Gastrocnemius medialis (tissue), 4 donors: ENCODE measurements at regions not wholly inside any gene's neighbourhood (a gene's known extent, or its start where the extent isn't known, plus 50 kb on each side); places are given as distances from the start of the nearest gene placed in this dataset.
"Not testable (repeated sequence)": the region's sequence is repeated elsewhere in the genome, so short reads cannot be mapped to it uniquely, and the experiment has no call there.

Experiments
- ATAC-seq, 2 donors: fragments of 150-250 bp; one replicate each; pipeline ENCODE4 v1.9.1; 2016
- DNase-seq, 2 donors: peaks; one replicate each; pipeline ENCODE4 v3.0.0-alpha.2; 2019
- H3K27ac ChIP-seq, 4 donors: fragments of 200-600 bp; sonication (generic); 1 replicate in 1 of 4; 2 replicates in 3 of 4; pipeline ENCODE4 v1.5.1; 2016 to 2018; ENCODE audit warnings: mild to moderate bottlenecking in 2 of 4, moderate library complexity in 1 of 4
- H3K27me3 ChIP-seq, 3 donors: fragments of 200-600 bp; sonication (generic) in 2 of 3; 1 replicate in 1 of 3; 2 replicates in 2 of 3; pipeline versions ENCODE4 v1.5.1 to v1.6.0; 2016 to 2019; ENCODE audit warnings: mild to moderate bottlenecking in 1 of 3, moderate library complexity in 1 of 3
- H3K36me3 ChIP-seq, 2 donors: fragments of 200-600 bp; sonication (generic) in 1 of 2; one replicate each; pipeline ENCODE4 v1.5.1; 2017 to 2018
- H3K4me1 ChIP-seq, 2 donors: fragments of 200-600 bp; sonication (generic) in 1 of 2; one replicate each; pipeline ENCODE4 v1.5.1; 2016 to 2017; ENCODE audit warnings: mild to moderate bottlenecking in 2 of 2
- H3K4me3 ChIP-seq, 4 donors: fragments of 200-600 bp; sonication (generic) in 3 of 4; 1 replicate in 1 of 4; 2 replicates in 3 of 4; pipeline ENCODE4 v1.5.1; 2016 to 2019; ENCODE audit warnings: mild to moderate bottlenecking in 2 of 4
- H3K9me3 ChIP-seq, 3 donors: fragments of 200-600 bp; sonication (generic) in 2 of 3; 1 replicate in 1 of 3; 2 replicates in 2 of 3; pipeline ENCODE4 v1.5.1; 2016 to 2019
- CTCF ChIP-seq, 5 experiments: fragments of 450-650 bp in 3 of 5; fragments of 200-600 bp in 2 of 5; sonication (generic) in 2 of 5; IDR thresholded peaks in 4 of 5; conservative IDR thresholded peaks in 1 of 5; 1 replicate in 4 of 5; 2 replicates in 1 of 5; pipeline ENCODE4 v1.5.1; 2016 to 2019; ENCODE audit warnings: antibody characterized with exemption in 5 of 5, mild to moderate bottlenecking in 3 of 5, moderate library complexity in 3 of 5
- POLR2A ChIP-seq, 2 donors: fragments of 450-650 bp; IDR thresholded peaks; one replicate each; pipeline ENCODE4 v1.6.1; 2017; ENCODE audit warnings: antibody characterized with exemption in 2 of 2, mild to moderate bottlenecking in 2 of 2, moderate library complexity in 2 of 2
- in situ Hi-C, 4 donors: fragments of 200-750 bp; cut with MboI; loops; one replicate each; pipeline versions ENCODE4 v1.15.0 to v1.8.0; 2017; ENCODE audit warnings: low sequenced_read_pairs in 4 of 4
- intact Hi-C: fragments of 100-400 bp; cut with DNase I; formaldehyde crosslinking; loops from one replicate; pipeline ENCODE4 v1.15.1; 2023; ENCODE audit warnings: low total_unique reads

- Histone ChIP-seq H3K9me3 (no peaks in the 10 kb centered on the region), H3K36me3 (no peaks in the 10 kb centered on the region), H3K4me1 (peaks cover 0 to 7% of the 10 kb centered on the region in 2 donors), H3K27ac (no peak overlapping the region), H3K4me3 (no peak overlapping the region), H3K27me3 (no peaks in the 10 kb centered on the region)
- TF ChIP-seq POLR2A (IDR thresholded peaks at IDR 0.05) (no peak), CTCF (IDR thresholded peaks at IDR 0.05 in 4 of 5, conservative IDR thresholded peaks at IDR 0.05 in 1 of 5) (no peak)
- no peak for ATAC-seq
- intact Hi-C loops: no loop called here
- in situ Hi-C loops: no loop called here
- DNase-seq: no peak
Measured at GRCh38 chr6:22364306-22364705, 67.5 kb upstream of the PRL start.

- in situ Hi-C loops: no loop called here
- DNase-seq: no peak
- TF ChIP-seq POLR2A (IDR thresholded peaks at IDR 0.05): no peak
- TF ChIP-seq CTCF (IDR thresholded peaks at IDR 0.05 in 4 of 5, conservative IDR thresholded peaks at IDR 0.05 in 1 of 5): no peak
- H3K4me3 ChIP-seq: no peak overlapping the region
- H3K4me1 ChIP-seq: peaks cover 0 to 7% of the 10 kb centered on the region in 2 donors
- no peak overlapping the region for H3K27ac ChIP-seq
- no peaks in the 10 kb centered on the region for H3K27me3 ChIP-seq
- intact Hi-C loops: no loop called here
- H3K36me3 ChIP-seq: no peaks in the 10 kb centered on the region
- no peaks in the 10 kb centered on the region for H3K9me3 ChIP-seq
- ATAC-seq: no peak
Measured at GRCh38 chr6:22366214-22366613, 69.4 kb upstream of the PRL start.

DNA sequence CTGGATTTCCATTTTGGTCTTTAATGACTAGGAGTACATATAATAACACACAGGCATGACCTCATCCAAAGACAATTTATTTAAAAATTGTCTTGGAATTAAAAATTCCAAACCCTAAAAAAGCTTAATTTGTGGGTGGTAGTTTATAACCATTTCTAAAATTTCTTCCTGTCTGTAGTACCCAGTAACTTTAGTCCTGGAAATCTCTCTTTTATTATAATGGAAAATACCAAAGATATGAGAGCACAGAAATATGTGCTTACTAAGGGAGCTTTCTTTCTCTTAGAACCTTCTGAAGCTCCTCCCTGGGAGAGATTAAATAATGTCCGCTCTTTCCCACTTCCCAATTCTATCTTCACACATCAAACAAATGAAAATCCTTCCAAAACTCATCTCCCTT, 70.5 kb upstream of the PRL start:
- Histone ChIP-seq H3K27ac (no peak overlapping the region), H3K27me3 (no peaks in the 10 kb centered on the region)
- intact Hi-C loops: no loop called here

GRCh38 chr6:22368794-22369193, 72.0 kb upstream of the PRL start:
- Histone ChIP-seq H3K27me3 (no peaks in the 10 kb centered on the region), H3K36me3 (no peaks in the 10 kb centered on the region), H3K9me3 (no peaks in the 10 kb centered on the region), H3K27ac (no peak overlapping the region), H3K4me3 (no peak overlapping the region), H3K4me1 (no peaks in the 10 kb centered on the region)
- TF ChIP-seq POLR2A (IDR thresholded peaks at IDR 0.05) (no peak), CTCF (IDR thresholded peaks at IDR 0.05 in 4 of 5, conservative IDR thresholded peaks at IDR 0.05 in 1 of 5) (no peak)
- DNase-seq (no peak), ATAC-seq (no peak)
- in situ Hi-C loops: no loop called here
- intact Hi-C loops: no loop called here

More for the DNA sequence above, 70.5 kb upstream of the PRL start:
- in situ Hi-C loops: no loop called here
- ATAC-seq: no peak
- no peaks in the 10 kb centered on the region for H3K36me3 ChIP-seq
- H3K9me3 ChIP-seq: no peaks in the 10 kb centered on the region
- no peak for TF ChIP-seq CTCF (IDR thresholded peaks at IDR 0.05 in 4 of 5, conservative IDR thresholded peaks at IDR 0.05 in 1 of 5)
- no peak for TF ChIP-seq POLR2A (IDR thresholded peaks at IDR 0.05)
- H3K4me3 ChIP-seq: no peak overlapping the region
- H3K4me1 ChIP-seq: peaks cover 0 to 3% of the 10 kb centered on the region in 2 donors
- DNase-seq: no peak

GRCh38 chr6:22372922-22373321, 76.1 kb upstream of the PRL start:
- DNase-seq (no peak), ATAC-seq (no peak)
- intact Hi-C loops: no loop called here
- H3K27ac ChIP-seq: no peak overlapping the region
- TF ChIP-seq POLR2A (IDR thresholded peaks at IDR 0.05): no peak
- TF ChIP-seq CTCF (IDR thresholded peaks at IDR 0.05 in 4 of 5, conservative IDR thresholded peaks at IDR 0.05 in 1 of 5): no peak
- H3K27me3 ChIP-seq: no peaks in the 10 kb centered on the region
- no peaks in the 10 kb centered on the region for H3K36me3 ChIP-seq
- in situ Hi-C loops: no loop called here
- no peak overlapping the region for H3K4me3 ChIP-seq
- H3K4me1 ChIP-seq: no peaks in the 10 kb centered on the region
- H3K9me3 ChIP-seq: no peaks in the 10 kb centered on the region

GRCh38 chr6:22374950-22375349, 78.1 kb upstream of the PRL start:
- H3K4me3 ChIP-seq, H3K27ac ChIP-seq, DNase-seq, H3K9me3 ChIP-seq, H3K4me1 ChIP-seq, H3K36me3 ChIP-seq, H3K27me3 ChIP-seq, in situ Hi-C loops, intact Hi-C loops, ATAC-seq: not testable (repeated sequence)

DNA sequence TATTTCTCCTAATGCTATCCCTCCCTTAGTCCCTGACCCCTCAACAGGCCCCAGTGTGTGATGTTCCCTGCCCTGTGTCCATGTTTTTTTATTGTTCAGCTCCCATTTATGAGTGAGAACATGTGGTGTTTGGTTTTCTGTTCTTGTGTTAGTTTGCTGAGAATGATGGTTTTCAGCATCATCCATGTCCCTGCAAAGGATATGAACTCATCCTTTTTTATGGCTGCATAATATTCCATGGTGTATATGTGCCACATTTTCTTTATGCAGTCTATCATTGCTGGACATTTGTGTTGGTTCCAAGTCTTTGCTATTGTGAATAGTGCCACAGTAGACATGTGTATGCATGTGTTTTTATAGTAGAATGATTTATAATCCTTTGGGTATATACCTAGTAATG, 79.5 kb upstream of the PRL start:
- H3K27ac ChIP-seq, H3K36me3 ChIP-seq, intact Hi-C loops, H3K9me3 ChIP-seq, H3K4me3 ChIP-seq, ATAC-seq, H3K27me3 ChIP-seq, H3K4me1 ChIP-seq, in situ Hi-C loops, DNase-seq: not testable (repeated sequence)
